AG09319 (cell line): ENCODE measurements at regions not wholly inside any gene's neighbourhood (a gene's known extent, or its start where the extent isn't known, plus 50 kb on each side); places are given as distances from the start of the nearest gene placed in this dataset.

Source experiments
- DNase-seq: peaks from one replicate; pipeline ENCODE4 v3.0.0-alpha.2; 2010; ENCODE audit warnings: low read depth; ENCODE audit errors: extremely low read depth
- CTCF ChIP-seq: IDR thresholded peaks from 2 replicates; pipeline ENCODE4 v1.5.1; 2011; ENCODE audit warnings: low read depth, mild to moderate bottlenecking, inconsistent platforms, low read length, moderate library complexity

GRCh38 chr12:92359581-92360209 is 214.0 kb upstream of the BTG1 start:
- TF ChIP-seq CTCF: no peak
- no peak for DNase-seq

GRCh38 chr12:92357584-92358261 is 212.1 kb upstream of the BTG1 start:
- no peak for TF ChIP-seq CTCF
- no peak for DNase-seq

- no peak for TF ChIP-seq CTCF
- DNase-seq: no peak
Observed at GRCh38 chr12:92356425-92356824, 210.8 kb upstream of the BTG1 start.

GRCh38 chr12:92349635-92350034 is 204.0 kb upstream of the BTG1 start:
- no peak for TF ChIP-seq CTCF

GRCh38 chr12:92342574-92342973 is 196.9 kb upstream of the BTG1 start:
- no peak for DNase-seq
- TF ChIP-seq CTCF: no peak

More at GRCh38 chr12:92349635-92350034, 204.0 kb upstream of the BTG1 start:
- DNase-seq: no peak

- DNase-seq: no peak
- no peak for TF ChIP-seq CTCF
Observed at GRCh38 chr12:92341065-92341668, 195.5 kb upstream of the BTG1 start.

- TF ChIP-seq CTCF: no peak
- DNase-seq: no peak
Observed at GRCh38 chr12:92340441-92341064, 194.9 kb upstream of the BTG1 start.
